OCI-LY7 (cell line): ENCODE measurements at regions not wholly inside any gene's neighbourhood (a gene's known extent, or its start where the extent isn't known, plus 50 kb on each side); places are given as distances from the start of the nearest gene placed in this dataset.

Experiments used
- EZH2phosphoT487 ChIP-seq: fragments of 200-600 bp; sonication (generic); IDR thresholded peaks from 2 replicates; pipeline ENCODE4 v1.6.1; 2018; ENCODE audit warnings: low read depth, borderline replicate concordance, mild to moderate bottlenecking, mixed run types, antibody characterized with exemption, low read length, moderate library complexity, mixed read lengths
- TF ChIP-seq, protein P1 (sequence below): fragments of 200-600 bp; sonication (generic); conservative IDR thresholded peaks from 2 replicates; pipeline ENCODE4 v1.5.1; 2014; ENCODE audit warnings: mild to moderate bottlenecking, antibody characterized with exemption, low read length, moderate library complexity, mixed read lengths

DNA sequence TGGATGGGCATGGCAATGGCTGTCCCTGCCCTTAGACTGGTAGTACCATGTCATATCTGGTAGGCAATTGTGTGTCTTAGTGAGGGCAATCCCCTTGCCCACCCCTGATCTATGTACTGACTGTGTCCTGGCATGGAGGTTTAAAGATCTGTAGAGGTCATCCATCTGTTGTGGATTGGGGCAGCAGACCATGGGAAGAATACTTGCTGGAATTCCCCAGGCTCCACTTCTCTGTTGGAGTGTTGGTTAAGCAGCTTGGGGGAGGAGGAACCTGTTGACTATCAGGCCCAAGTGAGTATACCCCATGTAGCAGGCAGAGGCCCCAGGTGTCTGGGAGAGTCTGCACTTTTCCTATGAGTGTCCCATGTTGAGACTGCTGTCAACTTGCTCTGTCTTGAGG lies 246.7 kb upstream of the DIPK2B start:
- TF ChIP-seq, protein P1, sequence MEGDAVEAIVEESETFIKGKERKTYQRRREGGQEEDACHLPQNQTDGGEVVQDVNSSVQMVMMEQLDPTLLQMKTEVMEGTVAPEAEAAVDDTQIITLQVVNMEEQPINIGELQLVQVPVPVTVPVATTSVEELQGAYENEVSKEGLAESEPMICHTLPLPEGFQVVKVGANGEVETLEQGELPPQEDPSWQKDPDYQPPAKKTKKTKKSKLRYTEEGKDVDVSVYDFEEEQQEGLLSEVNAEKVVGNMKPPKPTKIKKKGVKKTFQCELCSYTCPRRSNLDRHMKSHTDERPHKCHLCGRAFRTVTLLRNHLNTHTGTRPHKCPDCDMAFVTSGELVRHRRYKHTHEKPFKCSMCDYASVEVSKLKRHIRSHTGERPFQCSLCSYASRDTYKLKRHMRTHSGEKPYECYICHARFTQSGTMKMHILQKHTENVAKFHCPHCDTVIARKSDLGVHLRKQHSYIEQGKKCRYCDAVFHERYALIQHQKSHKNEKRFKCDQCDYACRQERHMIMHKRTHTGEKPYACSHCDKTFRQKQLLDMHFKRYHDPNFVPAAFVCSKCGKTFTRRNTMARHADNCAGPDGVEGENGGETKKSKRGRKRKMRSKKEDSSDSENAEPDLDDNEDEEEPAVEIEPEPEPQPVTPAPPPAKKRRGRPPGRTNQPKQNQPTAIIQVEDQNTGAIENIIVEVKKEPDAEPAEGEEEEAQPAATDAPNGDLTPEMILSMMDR, result no peak
- no peak for TF ChIP-seq EZH2phosphoT487
